HG03520 (cell line): ENCODE measurements at regions not wholly inside any gene's neighbourhood (a gene's known extent, or its start where the extent isn't known, plus 50 kb on each side); places are given as distances from the start of the nearest gene placed in this dataset.

Source experiments
- ATAC-seq: cut with Tn5 transposase; IDR thresholded peaks from one replicate; pipeline ENCODE4 v1.9.1; 2021; ENCODE audit warnings: mild to moderate bottlenecking, moderate library complexity; ENCODE audit not compliant: unreplicated experiment

GRCh38 chr6:137750297-137750696 is 116.8 kb upstream of the TNFAIP3 start:
- no peak for ATAC-seq

- no peak for ATAC-seq
Observed at GRCh38 chr6:137751768-137752560, 115.1 kb upstream of the TNFAIP3 start.

- peak; percentile 44 for ATAC-seq
Observed at GRCh38 chr6:137754366-137754765, 112.7 kb upstream of the TNFAIP3 start.

GRCh38 chr6:137754866-137755265 is 112.2 kb upstream of the TNFAIP3 start:
- no peak for ATAC-seq

- ATAC-seq, result no peak
Observed at GRCh38 chr6:137755284-137755683, 111.8 kb upstream of the TNFAIP3 start.

- no peak for ATAC-seq
Observed at GRCh38 chr6:137756788-137757187, 110.3 kb upstream of the TNFAIP3 start.

GRCh38 chr6:137758661-137759060 is 108.4 kb upstream of the TNFAIP3 start:
- ATAC-seq, result no peak

- ATAC-seq, result no peak
Observed at GRCh38 chr6:137759624-137760023, 107.4 kb upstream of the TNFAIP3 start.

GRCh38 chr6:137761072-137761471 is 106.0 kb upstream of the TNFAIP3 start:
- ATAC-seq, result no peak

- ATAC-seq, result no peak
Observed at GRCh38 chr6:137761487-137761886, 105.6 kb upstream of the TNFAIP3 start.

- no peak for ATAC-seq
Observed at GRCh38 chr6:137762168-137763090, 104.6 kb upstream of the TNFAIP3 start.

- ATAC-seq, result no peak
Observed at GRCh38 chr6:137763436-137763835, 103.6 kb upstream of the TNFAIP3 start.

GRCh38 chr6:137763886-137764285 is 103.2 kb upstream of the TNFAIP3 start:
- no peak for ATAC-seq

- ATAC-seq, result no peak
Observed at GRCh38 chr6:137764464-137764863, 102.6 kb upstream of the TNFAIP3 start.

GRCh38 chr6:137765059-137765458 is 102.0 kb upstream of the TNFAIP3 start:
- no peak for ATAC-seq

GRCh38 chr6:137766596-137767370 is 100.3 kb upstream of the TNFAIP3 start:
- ATAC-seq, result no peak

GRCh38 chr6:137767465-137767864 is 99.6 kb upstream of the TNFAIP3 start:
- no peak for ATAC-seq

GRCh38 chr6:137767911-137768690 is 99.0 kb upstream of the TNFAIP3 start:
- ATAC-seq, result peak; percentile 89

GRCh38 chr6:137768935-137769334 is 98.1 kb upstream of the TNFAIP3 start:
- no peak for ATAC-seq

GRCh38 chr6:137769797-137770362 is 97.2 kb upstream of the TNFAIP3 start:
- ATAC-seq, result no peak
